Neural progenitor cell (in vitro differentiated cells): ENCODE measurements at regions not wholly inside any gene's neighbourhood (a gene's known extent, or its start where the extent isn't known, plus 50 kb on each side); places are given as distances from the start of the nearest gene placed in this dataset.

Source experiments
- DNase-seq: peaks from one replicate; pipeline ENCODE4 v3.0.0-alpha.2; 2016; ENCODE audit warnings: low spot score
- H2AFZ ChIP-seq: fragments of 200-600 bp; sonication (generic); replicated peaks from 2 replicates; pipeline ENCODE4 v1.6.1; 2016; ENCODE audit warnings: antibody characterized with exemption
- H3F3A ChIP-seq: fragments of 200-600 bp; sonication (generic); 2 replicates; pipeline ENCODE4 v1.6.1; 2016; ENCODE audit warnings: antibody characterized with exemption, low read depth
- H3K27ac ChIP-seq: fragments of 200-600 bp; sonication (generic); 2 replicates; pipeline ENCODE4 v1.5.1; 2016; ENCODE audit warnings: mild to moderate bottlenecking
- H3K27me3 ChIP-seq: fragments of 200-600 bp; sonication (generic); 2 replicates; pipeline ENCODE4 v1.6.1; 2016; ENCODE audit warnings: mild to moderate bottlenecking, moderate library complexity
- H3K36me3 ChIP-seq: fragments of 200-600 bp; sonication (generic); 2 replicates; pipeline ENCODE4 v1.5.1; 2016
- H3K4me1 ChIP-seq: fragments of 200-600 bp; sonication (generic); 2 replicates; pipeline ENCODE4 v1.6.1; 2016; ENCODE audit warnings: mixed run types
- H3K4me2 ChIP-seq: fragments of 200-600 bp; sonication (generic); 2 replicates; pipeline ENCODE4 v1.6.1; 2016
- H3K4me3 ChIP-seq: fragments of 200-600 bp; sonication (generic); 2 replicates; pipeline ENCODE4 v1.5.1; 2016
- H3K79me2 ChIP-seq: fragments of 200-600 bp; sonication (generic); 2 replicates; pipeline ENCODE4 v1.6.1; 2016; ENCODE audit warnings: low read depth
- H3K9ac ChIP-seq: fragments of 200-600 bp; sonication (generic); 2 replicates; pipeline ENCODE4 v1.6.1; 2016
- H3K9me3 ChIP-seq: fragments of 200-600 bp; sonication (generic); 2 replicates; pipeline ENCODE4 v1.5.1; 2016; ENCODE audit warnings: low read depth
- H4K20me1 ChIP-seq: fragments of 200-600 bp; sonication (generic); 2 replicates; pipeline ENCODE4 v1.6.1; 2016; ENCODE audit warnings: low read depth
- H3K27ac Mint-ChIP-seq: 3 replicates; pipeline ENCODE4 v1.8.0; 2021; ENCODE audit warnings: mixed read lengths
- H3K27me3 Mint-ChIP-seq: 2 replicates; pipeline ENCODE4 v1.8.0; 2022; ENCODE audit warnings: low read depth, mild to moderate bottlenecking, inconsistent platforms, moderate library complexity, mixed read lengths; ENCODE audit not compliant: insufficient read depth
- H3K36me3 Mint-ChIP-seq: 3 replicates; pipeline ENCODE4 v1.8.0; 2021; ENCODE audit warnings: mixed read lengths
- H3K4me1 Mint-ChIP-seq: 3 replicates; pipeline ENCODE4 v1.8.0; 2021; ENCODE audit warnings: mixed read lengths
- H3K4me3 Mint-ChIP-seq: 3 replicates; pipeline ENCODE4 v1.8.0; 2021; ENCODE audit warnings: mild to moderate bottlenecking, moderate library complexity, mixed read lengths
- H3K9me3 Mint-ChIP-seq: 3 replicates; pipeline ENCODE4 v1.8.0; 2020; ENCODE audit warnings: mixed read lengths
- EZH2 ChIP-seq: fragments of 200-600 bp; sonication (generic); IDR thresholded peaks from 2 replicates; pipeline ENCODE4 v1.6.1; 2017; ENCODE audit warnings: antibody characterized with exemption, mild to moderate bottlenecking, moderate library complexity
- EZH2phosphoT487 ChIP-seq: fragments of 200-600 bp; sonication (generic); IDR thresholded peaks from 2 replicates; pipeline ENCODE4 v1.6.1; 2017; ENCODE audit warnings: antibody characterized with exemption
- TF ChIP-seq, protein P1 (sequence below): fragments of 200-600 bp; sonication (generic); IDR thresholded peaks from 2 replicates; pipeline ENCODE4 v1.5.1; 2017; ENCODE audit warnings: antibody characterized with exemption, mild to moderate bottlenecking

- no peak for DNase-seq
- TF ChIP-seq EZH2phosphoT487 = no peak
- TF ChIP-seq EZH2 = no peak
- TF ChIP-seq, protein P1, sequence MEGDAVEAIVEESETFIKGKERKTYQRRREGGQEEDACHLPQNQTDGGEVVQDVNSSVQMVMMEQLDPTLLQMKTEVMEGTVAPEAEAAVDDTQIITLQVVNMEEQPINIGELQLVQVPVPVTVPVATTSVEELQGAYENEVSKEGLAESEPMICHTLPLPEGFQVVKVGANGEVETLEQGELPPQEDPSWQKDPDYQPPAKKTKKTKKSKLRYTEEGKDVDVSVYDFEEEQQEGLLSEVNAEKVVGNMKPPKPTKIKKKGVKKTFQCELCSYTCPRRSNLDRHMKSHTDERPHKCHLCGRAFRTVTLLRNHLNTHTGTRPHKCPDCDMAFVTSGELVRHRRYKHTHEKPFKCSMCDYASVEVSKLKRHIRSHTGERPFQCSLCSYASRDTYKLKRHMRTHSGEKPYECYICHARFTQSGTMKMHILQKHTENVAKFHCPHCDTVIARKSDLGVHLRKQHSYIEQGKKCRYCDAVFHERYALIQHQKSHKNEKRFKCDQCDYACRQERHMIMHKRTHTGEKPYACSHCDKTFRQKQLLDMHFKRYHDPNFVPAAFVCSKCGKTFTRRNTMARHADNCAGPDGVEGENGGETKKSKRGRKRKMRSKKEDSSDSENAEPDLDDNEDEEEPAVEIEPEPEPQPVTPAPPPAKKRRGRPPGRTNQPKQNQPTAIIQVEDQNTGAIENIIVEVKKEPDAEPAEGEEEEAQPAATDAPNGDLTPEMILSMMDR = no peak
- Mint-ChIP-seq H3K9me3 (no peaks in the 10 kb centered on the region), H3K27ac (no peak overlapping the region), H3K4me1 (peaks cover 3% of the 10 kb centered on the region), H3K36me3 (no peaks in the 10 kb centered on the region), H3K4me3 (no peak overlapping the region), H3K27me3 (no peaks in the 10 kb centered on the region)
- Histone ChIP-seq H2AFZ (no peak overlapping the region), H3K79me2 (no peaks in the 10 kb centered on the region), H3K27ac (no peak overlapping the region), H4K20me1 (no peaks in the 10 kb centered on the region), H3K4me2 (no peak overlapping the region), H3K4me1 (no peaks in the 10 kb centered on the region), H3F3A (no peaks in the 10 kb centered on the region), H3K36me3 (no peaks in the 10 kb centered on the region), H3K4me3 (no peak overlapping the region), H3K9ac (no peak overlapping the region), H3K27me3 (no peaks in the 10 kb centered on the region), H3K9me3 (no peaks in the 10 kb centered on the region)
Measured at GRCh38 chr5:15008476-15008875, 136.9 kb upstream of the ANKH start.

GRCh38 chr5:15007646-15008045 lies 136.1 kb upstream of the ANKH start:
- no peaks in the 10 kb centered on the region for H3K79me2 ChIP-seq
- no peaks in the 10 kb centered on the region for H3K27me3 ChIP-seq
- no peak overlapping the region for H3K27ac ChIP-seq
- no peak overlapping the region for H3K9ac ChIP-seq
- peaks cover 3% of the 10 kb centered on the region for H3K4me1 Mint-ChIP-seq
- H3K36me3 Mint-ChIP-seq = no peaks in the 10 kb centered on the region
- no peaks in the 10 kb centered on the region for H3K4me1 ChIP-seq
- H3K27me3 Mint-ChIP-seq = no peaks in the 10 kb centered on the region
- H4K20me1 ChIP-seq = no peaks in the 10 kb centered on the region
- H2AFZ ChIP-seq = no peak overlapping the region
- H3K9me3 ChIP-seq = no peaks in the 10 kb centered on the region
- H3F3A ChIP-seq = no peaks in the 10 kb centered on the region
- TF ChIP-seq EZH2 (no peak), EZH2phosphoT487 (no peak)
- TF ChIP-seq, protein P1 = no peak
- no peak overlapping the region for H3K4me3 Mint-ChIP-seq
- H3K4me3 ChIP-seq = no peak overlapping the region
- H3K4me2 ChIP-seq = no peak overlapping the region
- no peak overlapping the region for H3K27ac Mint-ChIP-seq
- no peak for DNase-seq
- H3K36me3 ChIP-seq = no peaks in the 10 kb centered on the region
- no peaks in the 10 kb centered on the region for H3K9me3 Mint-ChIP-seq

GRCh38 chr5:15004506-15004905 lies 132.9 kb upstream of the ANKH start:
- no peak for TF ChIP-seq EZH2phosphoT487
- Histone ChIP-seq H3F3A (no peaks in the 10 kb centered on the region), H4K20me1 (no peaks in the 10 kb centered on the region), H2AFZ (no peak overlapping the region), H3K9me3 (no peaks in the 10 kb centered on the region), H3K4me2 (no peak overlapping the region), H3K79me2 (no peaks in the 10 kb centered on the region), H3K27ac (no peak overlapping the region), H3K4me1 (no peaks in the 10 kb centered on the region), H3K9ac (no peak overlapping the region), H3K27me3 (no peaks in the 10 kb centered on the region), H3K36me3 (no peaks in the 10 kb centered on the region), H3K4me3 (no peak overlapping the region)
- Mint-ChIP-seq H3K36me3 (no peaks in the 10 kb centered on the region), H3K4me3 (no peak overlapping the region), H3K27me3 (no peaks in the 10 kb centered on the region), H3K9me3 (no peaks in the 10 kb centered on the region), H3K27ac (no peak overlapping the region), H3K4me1 (peaks cover 3% of the 10 kb centered on the region)
- DNase-seq = no peak

GRCh38 chr5:15003511-15003920 lies 131.9 kb upstream of the ANKH start:
- TF ChIP-seq EZH2phosphoT487 = no peak
- TF ChIP-seq, protein P1 = peak; percentile 79
- H3K4me3 ChIP-seq = no peak overlapping the region
- H3K4me1 Mint-ChIP-seq = no peaks in the 10 kb centered on the region

More at GRCh38 chr5:15003511-15003920, 131.9 kb upstream of the ANKH start:
- no peaks in the 10 kb centered on the region for H3K4me1 ChIP-seq
- H3K36me3 ChIP-seq = no peaks in the 10 kb centered on the region
- no peaks in the 10 kb centered on the region for H3F3A ChIP-seq
- peaks cover 5% of the 10 kb centered on the region for H3K9me3 ChIP-seq
- H2AFZ ChIP-seq = no peak overlapping the region
- no peak overlapping the region for H3K27ac ChIP-seq
- H3K4me2 ChIP-seq = no peak overlapping the region
- Mint-ChIP-seq H3K4me3 (no peak overlapping the region), H3K36me3 (no peaks in the 10 kb centered on the region), H3K9me3 (peaks cover 5% of the 10 kb centered on the region), H3K27me3 (peaks cover 2% of the 10 kb centered on the region), H3K27ac (no peak overlapping the region)
- no peaks in the 10 kb centered on the region for H3K27me3 ChIP-seq
- H3K9ac ChIP-seq = no peak overlapping the region
- no peaks in the 10 kb centered on the region for H4K20me1 ChIP-seq
- H3K79me2 ChIP-seq = no peaks in the 10 kb centered on the region
- DNase-seq = peak; percentile 69
